HL-60 (cell line): ENCODE measurements at regions not wholly inside any gene's neighbourhood (a gene's known extent, or its start where the extent isn't known, plus 50 kb on each side); places are given as distances from the start of the nearest gene placed in this dataset.

Experiments
- GABPA ChIP-seq: IDR thresholded peaks from 2 replicates; pipeline ENCODE4 v1.6.1; 2012; ENCODE audit warnings: low read depth
- POLR2AphosphoS5 ChIP-seq: IDR thresholded peaks from 2 replicates; pipeline ENCODE4 v1.6.1; 2012; ENCODE audit warnings: low read depth
- SPI1 ChIP-seq: IDR thresholded peaks from 2 replicates; pipeline ENCODE4 v1.6.1; 2012; ENCODE audit warnings: low read depth, mild to moderate bottlenecking, borderline replicate concordance
- TF ChIP-seq, protein P1 (sequence below): IDR thresholded peaks from one replicate; pipeline ENCODE4 v1.5.1; 2011; ENCODE audit warnings: low read length, control low read depth, inconsistent platforms; ENCODE audit not compliant: insufficient read depth

DNA sequence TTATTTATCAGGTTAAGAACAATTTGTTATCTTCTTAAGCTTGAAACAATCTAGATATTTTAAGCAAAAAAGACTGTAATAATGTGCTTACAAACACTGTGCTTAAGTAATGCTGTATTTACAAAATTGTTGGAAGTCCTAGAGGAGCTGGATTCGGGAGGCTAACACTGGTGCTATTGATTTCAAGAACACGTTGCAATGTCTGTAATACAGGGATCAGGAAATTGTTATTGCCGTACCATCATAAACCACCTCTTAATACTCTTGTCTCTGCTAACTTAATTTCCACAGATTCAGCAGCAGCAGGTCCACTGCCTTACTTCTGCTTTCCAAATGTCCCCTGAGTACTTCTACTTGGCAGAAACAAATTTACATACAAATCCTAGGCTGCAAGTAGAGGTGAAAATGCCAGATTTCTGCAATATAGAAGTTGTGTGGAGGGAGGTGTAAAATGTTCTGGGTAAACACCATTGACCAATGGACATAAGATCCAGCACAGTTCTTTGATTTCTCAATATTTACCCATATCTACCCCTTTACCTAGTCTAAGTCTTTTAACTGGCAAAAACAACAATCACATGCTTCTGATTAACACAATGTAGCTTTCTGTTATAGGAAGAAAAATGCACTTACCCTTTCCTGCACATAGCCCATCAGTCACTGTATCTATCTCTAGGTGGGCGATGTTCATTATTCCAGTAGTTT lies 663.4 kb downstream of the TMTC2 start:
- no peak for TF ChIP-seq SPI1
- TF ChIP-seq, protein P1, sequence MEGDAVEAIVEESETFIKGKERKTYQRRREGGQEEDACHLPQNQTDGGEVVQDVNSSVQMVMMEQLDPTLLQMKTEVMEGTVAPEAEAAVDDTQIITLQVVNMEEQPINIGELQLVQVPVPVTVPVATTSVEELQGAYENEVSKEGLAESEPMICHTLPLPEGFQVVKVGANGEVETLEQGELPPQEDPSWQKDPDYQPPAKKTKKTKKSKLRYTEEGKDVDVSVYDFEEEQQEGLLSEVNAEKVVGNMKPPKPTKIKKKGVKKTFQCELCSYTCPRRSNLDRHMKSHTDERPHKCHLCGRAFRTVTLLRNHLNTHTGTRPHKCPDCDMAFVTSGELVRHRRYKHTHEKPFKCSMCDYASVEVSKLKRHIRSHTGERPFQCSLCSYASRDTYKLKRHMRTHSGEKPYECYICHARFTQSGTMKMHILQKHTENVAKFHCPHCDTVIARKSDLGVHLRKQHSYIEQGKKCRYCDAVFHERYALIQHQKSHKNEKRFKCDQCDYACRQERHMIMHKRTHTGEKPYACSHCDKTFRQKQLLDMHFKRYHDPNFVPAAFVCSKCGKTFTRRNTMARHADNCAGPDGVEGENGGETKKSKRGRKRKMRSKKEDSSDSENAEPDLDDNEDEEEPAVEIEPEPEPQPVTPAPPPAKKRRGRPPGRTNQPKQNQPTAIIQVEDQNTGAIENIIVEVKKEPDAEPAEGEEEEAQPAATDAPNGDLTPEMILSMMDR: no peak
- no peak for TF ChIP-seq POLR2AphosphoS5
- no peak for TF ChIP-seq GABPA
